GM20000 (cell line): ENCODE measurements at regions not wholly inside any gene's neighbourhood (a gene's known extent, or its start where the extent isn't known, plus 50 kb on each side); places are given as distances from the start of the nearest gene placed in this dataset.

Experiments used
- DNase-seq: peaks from one replicate; pipeline ENCODE4 v3.0.0; 2012; ENCODE audit warnings: low spot score
- TF ChIP-seq, protein P1 (sequence below): IDR thresholded peaks from 2 replicates; pipeline ENCODE4 v1.5.1; 2012; ENCODE audit warnings: mild to moderate bottlenecking, control low read depth; ENCODE audit errors: extremely low read depth, missing control alignments

DNA sequence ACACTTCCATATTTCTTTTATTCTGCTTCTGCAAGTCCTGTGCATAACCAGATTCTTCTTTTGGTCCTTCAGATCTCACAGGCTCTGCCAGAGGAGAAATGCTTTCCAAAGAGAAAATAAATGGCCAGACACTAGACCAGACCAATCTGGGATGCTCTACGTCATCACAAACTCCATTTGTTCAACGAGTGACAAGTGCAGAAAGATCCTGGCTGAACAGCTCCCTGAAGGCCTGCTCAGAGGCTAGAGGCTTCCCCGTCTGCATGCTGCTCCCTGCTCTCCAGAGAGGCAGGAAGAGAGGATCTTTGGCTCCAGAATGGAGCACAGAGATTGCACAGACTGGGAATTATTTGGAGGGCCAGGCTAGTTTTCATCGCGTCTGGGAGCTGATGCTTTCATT is 232.7 kb downstream of the MAF start:
- DNase-seq: no peak
- TF ChIP-seq, protein P1, sequence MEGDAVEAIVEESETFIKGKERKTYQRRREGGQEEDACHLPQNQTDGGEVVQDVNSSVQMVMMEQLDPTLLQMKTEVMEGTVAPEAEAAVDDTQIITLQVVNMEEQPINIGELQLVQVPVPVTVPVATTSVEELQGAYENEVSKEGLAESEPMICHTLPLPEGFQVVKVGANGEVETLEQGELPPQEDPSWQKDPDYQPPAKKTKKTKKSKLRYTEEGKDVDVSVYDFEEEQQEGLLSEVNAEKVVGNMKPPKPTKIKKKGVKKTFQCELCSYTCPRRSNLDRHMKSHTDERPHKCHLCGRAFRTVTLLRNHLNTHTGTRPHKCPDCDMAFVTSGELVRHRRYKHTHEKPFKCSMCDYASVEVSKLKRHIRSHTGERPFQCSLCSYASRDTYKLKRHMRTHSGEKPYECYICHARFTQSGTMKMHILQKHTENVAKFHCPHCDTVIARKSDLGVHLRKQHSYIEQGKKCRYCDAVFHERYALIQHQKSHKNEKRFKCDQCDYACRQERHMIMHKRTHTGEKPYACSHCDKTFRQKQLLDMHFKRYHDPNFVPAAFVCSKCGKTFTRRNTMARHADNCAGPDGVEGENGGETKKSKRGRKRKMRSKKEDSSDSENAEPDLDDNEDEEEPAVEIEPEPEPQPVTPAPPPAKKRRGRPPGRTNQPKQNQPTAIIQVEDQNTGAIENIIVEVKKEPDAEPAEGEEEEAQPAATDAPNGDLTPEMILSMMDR: no peak

DNA sequence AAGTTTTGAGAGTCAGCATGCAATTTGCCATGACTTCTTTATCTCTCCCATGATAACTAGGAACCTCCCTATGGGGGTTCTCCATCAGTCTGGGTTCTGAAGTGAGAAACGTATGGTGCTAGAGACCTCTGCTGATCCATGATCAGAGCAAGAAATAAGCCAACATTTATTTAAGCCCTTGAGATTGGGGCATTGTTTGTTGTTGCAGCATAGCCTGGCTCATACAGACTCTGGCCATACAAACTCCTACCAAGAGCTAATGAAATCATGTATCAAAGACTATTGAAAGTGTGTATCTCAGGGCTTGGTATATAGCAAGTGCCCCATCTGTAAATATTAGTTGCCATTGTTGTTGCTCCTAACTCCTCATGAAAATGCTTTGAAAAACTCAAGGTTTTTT is 233.9 kb downstream of the MAF start:
- TF ChIP-seq, protein P1: no peak

DNA sequence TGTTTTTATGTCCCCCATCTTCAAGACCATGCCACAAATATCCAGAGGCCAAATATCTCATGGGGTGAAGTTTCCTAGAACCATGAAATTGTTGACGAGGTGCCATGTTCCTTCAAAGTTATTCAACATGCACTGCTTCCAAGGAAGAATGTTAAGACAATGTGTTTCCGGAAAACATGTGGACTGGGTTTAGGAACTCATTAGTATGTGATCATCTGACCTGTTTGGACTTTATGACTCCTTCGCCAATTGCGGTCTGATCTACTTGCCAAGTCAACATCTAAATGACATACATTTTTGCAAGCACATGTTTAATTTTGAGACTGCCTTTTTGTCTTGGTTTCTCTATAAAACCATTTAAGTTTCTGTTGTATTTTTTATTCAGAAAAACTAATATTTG is 234.8 kb downstream of the MAF start:
- no peak for DNase-seq
- TF ChIP-seq, protein P1: no peak

More for the DNA sequence above, 233.9 kb downstream of the MAF start:
- no peak for DNase-seq

DNA sequence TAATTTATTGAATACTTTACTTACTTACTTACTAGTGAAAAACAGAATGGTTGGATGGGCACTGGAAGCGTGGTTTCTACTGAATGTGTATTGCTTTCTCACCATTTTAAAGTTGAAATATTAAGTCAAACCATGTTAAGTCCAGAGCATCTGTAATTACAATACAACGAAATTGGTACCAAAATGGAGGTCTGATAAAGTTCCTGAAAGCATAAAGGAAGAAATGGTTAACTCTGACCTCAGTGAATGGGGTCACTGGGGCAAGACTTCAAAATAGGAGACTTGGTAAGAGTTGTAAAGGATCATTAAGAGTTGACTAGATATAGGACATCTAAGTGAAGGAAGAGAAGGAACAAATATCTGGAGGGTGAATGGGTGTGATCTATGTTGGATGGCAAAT is 237.1 kb downstream of the MAF start:
- no peak for DNase-seq
- TF ChIP-seq, protein P1: no peak

DNA sequence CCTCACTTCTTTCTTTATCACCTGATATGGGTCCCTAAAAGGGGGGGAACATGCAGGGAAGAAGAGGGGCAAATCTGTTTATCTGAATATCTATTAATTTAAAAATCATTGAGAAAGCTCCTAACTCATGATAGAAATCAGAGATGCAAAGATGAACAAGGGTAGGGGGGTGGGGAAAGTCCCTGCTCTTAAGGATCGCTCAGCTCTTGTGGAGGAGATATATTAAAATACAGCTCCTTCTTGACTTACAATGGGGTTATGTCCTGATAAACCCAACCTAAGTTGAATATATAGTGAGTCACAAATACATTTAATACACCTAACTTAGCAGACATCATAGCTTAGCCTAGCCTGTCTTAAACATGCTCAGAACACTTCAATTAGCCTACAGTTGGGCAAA is 237.5 kb downstream of the MAF start:
- TF ChIP-seq, protein P1: no peak
- no peak for DNase-seq

DNA sequence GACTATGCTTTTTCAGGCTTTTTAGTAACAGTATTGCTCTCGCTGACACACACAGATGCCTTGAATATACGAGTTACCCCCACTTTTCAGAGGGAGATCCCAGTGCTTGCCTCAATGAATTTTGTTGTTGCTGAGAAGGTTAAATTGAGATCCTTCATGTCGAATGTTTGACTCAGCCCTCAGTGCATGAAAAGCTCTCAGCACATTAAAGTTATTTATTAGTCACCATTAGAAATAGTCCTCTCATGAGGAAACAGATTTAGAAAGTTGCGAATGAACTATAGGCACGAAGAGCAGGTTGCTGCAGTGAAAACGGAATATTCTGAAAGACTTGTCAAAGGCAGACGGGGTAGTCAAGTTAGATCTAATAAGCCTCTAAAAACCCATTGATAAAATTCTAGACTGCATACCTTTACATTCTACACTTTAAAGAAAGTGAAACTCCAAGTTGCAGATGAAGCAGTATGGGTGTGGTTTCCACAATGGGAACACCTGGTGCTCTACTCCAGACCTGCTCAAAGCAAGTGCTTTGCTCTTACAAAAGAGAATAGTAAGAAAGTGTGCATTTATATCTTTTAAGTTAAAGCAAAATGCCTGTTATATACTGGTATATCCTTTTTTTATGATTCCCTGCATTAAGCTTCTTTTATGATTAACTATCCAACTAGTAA is 238.1 kb downstream of the MAF start:
- TF ChIP-seq, protein P1: no peak
- no peak for DNase-seq

DNA sequence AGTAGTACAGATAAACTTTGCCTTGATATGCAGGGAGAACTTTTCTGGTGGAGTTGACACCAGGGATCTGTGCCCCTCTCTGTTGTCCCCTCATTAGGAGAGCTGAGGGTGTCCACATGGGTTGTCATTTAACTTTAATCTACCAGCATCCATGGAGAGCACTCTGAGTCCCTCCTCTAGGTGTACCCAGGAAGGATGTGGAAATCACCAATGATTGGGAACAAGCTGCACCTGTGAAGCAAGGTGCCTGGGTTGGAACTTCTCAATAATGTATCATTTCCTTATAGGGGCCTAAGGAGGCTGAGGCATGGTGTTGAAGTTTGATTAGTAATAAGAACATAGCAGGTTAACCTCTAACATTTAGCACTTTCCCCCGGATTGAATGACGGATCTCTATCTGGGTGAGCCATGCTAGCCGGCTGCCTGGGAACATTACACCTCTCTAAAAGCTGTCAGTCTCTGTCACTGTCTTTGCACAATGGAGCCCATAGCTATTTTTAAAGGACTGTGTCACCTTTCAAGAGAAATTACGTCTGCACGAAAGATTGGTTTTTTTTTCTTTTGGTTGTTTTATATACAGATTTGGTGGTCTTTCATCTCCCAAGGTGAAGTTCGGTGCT is 239.3 kb downstream of the MAF start:
- DNase-seq: no peak
- TF ChIP-seq, protein P1: no peak
